ENCODE measurements at regions not wholly inside any gene's neighbourhood (a gene's known extent, or its start where the extent isn't known, plus 50 kb on each side); places are given as distances from the start of the nearest gene placed in this dataset.
"Not testable (repeated sequence)": the region's sequence is repeated elsewhere in the genome, so short reads cannot be mapped to it uniquely, and the experiment has no call there.

DNA sequence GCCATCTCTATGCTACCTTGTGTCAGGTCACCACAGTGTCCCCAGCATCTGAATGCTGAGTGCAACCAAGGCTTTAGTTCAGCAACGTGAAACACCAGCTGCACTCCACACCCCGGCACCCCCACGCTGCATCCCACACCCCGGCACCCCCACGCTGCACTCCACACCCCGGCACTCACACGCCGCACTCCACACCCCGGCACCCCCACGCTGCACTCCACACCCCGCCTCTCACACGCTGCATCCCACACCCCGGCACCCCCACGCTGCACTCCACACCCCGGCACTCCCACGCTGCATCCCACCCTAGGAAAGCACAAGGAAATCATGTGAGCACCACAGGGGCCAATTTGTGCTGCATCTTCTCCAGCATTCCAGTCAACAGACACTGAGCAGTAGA, 199.8 kb upstream of the FRG1 start:
- no peaks in the 10 kb centered on the region for H3K36me3 ChIP-seq (ENCODE audit: control insufficient read depth, insufficient read depth, low read length)
- H3K9me3 ChIP-seq (ENCODE audit: control insufficient read depth, insufficient read depth, low read depth, low read length) = no peaks in the 10 kb centered on the region
- no peak overlapping the region for H3K27ac ChIP-seq (ENCODE audit: insufficient read depth, low read length)

DNA sequence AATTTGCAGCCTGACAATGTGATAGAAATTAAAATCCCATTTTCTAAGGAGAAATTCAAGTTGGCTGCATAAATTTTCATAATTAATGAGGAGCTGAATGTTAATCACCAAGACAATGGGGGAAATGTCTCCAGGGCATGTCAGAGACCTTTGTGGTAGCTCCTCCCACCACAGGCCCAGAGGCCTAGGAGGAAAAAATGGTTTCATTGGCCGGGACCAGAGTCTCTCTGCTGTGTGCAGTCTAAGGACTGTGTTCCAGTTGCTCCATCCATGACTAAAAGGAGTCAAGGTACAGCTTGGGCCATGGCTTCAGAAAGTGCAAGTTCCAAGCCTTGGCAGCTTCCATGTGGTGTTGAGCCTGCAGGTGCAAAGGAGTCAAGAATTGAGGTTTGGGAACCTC, 187.6 kb upstream of the FRG1 start:
- not testable (repeated sequence) for H3K4me3 ChIP-seq (replicated peaks in 1 of 4; ENCODE audit: control extremely low read depth in 1 of 4, insufficient read depth in 1 of 4, low read depth in 3 of 4, low read length in 4 of 4); H3K36me3 ChIP-seq (ENCODE audit: control insufficient read depth, insufficient read depth, low read length)

More for the DNA sequence above, 199.8 kb upstream of the FRG1 start:
- H3K79me2 ChIP-seq (ENCODE audit: control insufficient read depth, insufficient read depth, low read length) = no peaks in the 10 kb centered on the region
- no peaks in the 10 kb centered on the region for H3K27me3 ChIP-seq (ENCODE audit: control insufficient read depth, insufficient read depth, low read length)
- DNase-seq (ENCODE audit: low read depth in 2 of 2) = no peak
- H3K9ac ChIP-seq (ENCODE audit: insufficient read depth, low read length) = no peak overlapping the region
- H4K20me1 ChIP-seq (ENCODE audit: control insufficient read depth, extremely low read depth, insufficient read depth, low read length) = no peaks in the 10 kb centered on the region
- TF ChIP-seq, protein P1, sequence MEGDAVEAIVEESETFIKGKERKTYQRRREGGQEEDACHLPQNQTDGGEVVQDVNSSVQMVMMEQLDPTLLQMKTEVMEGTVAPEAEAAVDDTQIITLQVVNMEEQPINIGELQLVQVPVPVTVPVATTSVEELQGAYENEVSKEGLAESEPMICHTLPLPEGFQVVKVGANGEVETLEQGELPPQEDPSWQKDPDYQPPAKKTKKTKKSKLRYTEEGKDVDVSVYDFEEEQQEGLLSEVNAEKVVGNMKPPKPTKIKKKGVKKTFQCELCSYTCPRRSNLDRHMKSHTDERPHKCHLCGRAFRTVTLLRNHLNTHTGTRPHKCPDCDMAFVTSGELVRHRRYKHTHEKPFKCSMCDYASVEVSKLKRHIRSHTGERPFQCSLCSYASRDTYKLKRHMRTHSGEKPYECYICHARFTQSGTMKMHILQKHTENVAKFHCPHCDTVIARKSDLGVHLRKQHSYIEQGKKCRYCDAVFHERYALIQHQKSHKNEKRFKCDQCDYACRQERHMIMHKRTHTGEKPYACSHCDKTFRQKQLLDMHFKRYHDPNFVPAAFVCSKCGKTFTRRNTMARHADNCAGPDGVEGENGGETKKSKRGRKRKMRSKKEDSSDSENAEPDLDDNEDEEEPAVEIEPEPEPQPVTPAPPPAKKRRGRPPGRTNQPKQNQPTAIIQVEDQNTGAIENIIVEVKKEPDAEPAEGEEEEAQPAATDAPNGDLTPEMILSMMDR (conservative IDR thresholded peaks at IDR 0.05 in 1 of 2, IDR thresholded peaks at IDR 0.05 in 1 of 2; ENCODE audit: low read depth in 1 of 2, low read length in 2 of 2) = no peak
- no peak for TF ChIP-seq EZH2 (IDR thresholded peaks at IDR 0.05; ENCODE audit: low read length, missing control alignments)
- no peak overlapping the region for H2AFZ ChIP-seq (ENCODE audit: low read length)
- no peak overlapping the region for H3K4me2 ChIP-seq (ENCODE audit: extremely low read depth, insufficient read depth, low read length)
- H3K4me3 ChIP-seq (replicated peaks in 1 of 4; ENCODE audit: control extremely low read depth in 1 of 4, insufficient read depth in 1 of 4, low read depth in 3 of 4, low read length in 4 of 4) = no peak overlapping the region
- H3K4me1 ChIP-seq (ENCODE audit: control insufficient read depth, extremely low read depth, insufficient read depth, low read length) = no peaks in the 10 kb centered on the region

DNA sequence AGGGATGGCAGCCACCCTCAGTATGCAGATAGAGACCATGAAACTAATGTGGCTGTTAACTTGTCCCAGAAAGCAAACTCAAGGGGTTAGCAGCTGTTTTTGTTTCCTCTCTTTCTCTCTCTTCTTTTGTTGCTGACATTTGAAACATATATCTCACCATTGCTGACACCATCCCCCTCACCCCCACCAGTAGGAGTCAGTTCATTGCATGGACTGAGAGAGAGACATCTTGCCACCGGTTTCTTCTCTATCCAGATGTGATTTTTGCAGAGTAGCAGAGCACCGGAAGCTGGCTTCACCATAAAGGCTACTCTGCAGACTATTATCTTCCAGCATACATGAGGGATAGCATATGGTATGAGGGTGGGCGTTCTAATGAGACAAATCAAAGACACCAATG, 177.1 kb upstream of the FRG1 start:
- TF ChIP-seq, protein P1 (conservative IDR thresholded peaks at IDR 0.05 in 1 of 2, IDR thresholded peaks at IDR 0.05 in 1 of 2; ENCODE audit: low read depth in 1 of 2, low read length in 2 of 2) = no peak
- TF ChIP-seq EZH2 (IDR thresholded peaks at IDR 0.05; ENCODE audit: low read length, missing control alignments) = no peak
- no peak overlapping the region for H3K4me2 ChIP-seq (ENCODE audit: extremely low read depth, insufficient read depth, low read length)
- DNase-seq (ENCODE audit: low read depth in 2 of 2) = no peak

More for the DNA sequence above, 187.6 kb upstream of the FRG1 start:
- not testable (repeated sequence) for H3K27ac ChIP-seq (ENCODE audit: insufficient read depth, low read length); H3K4me1 ChIP-seq (ENCODE audit: control insufficient read depth, extremely low read depth, insufficient read depth, low read length); H3K9ac ChIP-seq (ENCODE audit: insufficient read depth, low read length); H4K20me1 ChIP-seq (ENCODE audit: control insufficient read depth, extremely low read depth, insufficient read depth, low read length); H2AFZ ChIP-seq (ENCODE audit: low read length); H3K9me3 ChIP-seq (ENCODE audit: control insufficient read depth, insufficient read depth, low read depth, low read length); H3K27me3 ChIP-seq (ENCODE audit: control insufficient read depth, insufficient read depth, low read length); DNase-seq (ENCODE audit: low read depth in 2 of 2); H3K79me2 ChIP-seq (ENCODE audit: control insufficient read depth, insufficient read depth, low read length); H3K4me2 ChIP-seq (ENCODE audit: extremely low read depth, insufficient read depth, low read length)

More for the DNA sequence above, 177.1 kb upstream of the FRG1 start:
- no peaks in the 10 kb centered on the region for H3K36me3 ChIP-seq (ENCODE audit: control insufficient read depth, insufficient read depth, low read length)
- no peak overlapping the region for H3K4me3 ChIP-seq (replicated peaks in 1 of 4; ENCODE audit: control extremely low read depth in 1 of 4, insufficient read depth in 1 of 4, low read depth in 3 of 4, low read length in 4 of 4)
- H4K20me1 ChIP-seq (ENCODE audit: control insufficient read depth, extremely low read depth, insufficient read depth, low read length) = no peaks in the 10 kb centered on the region
- no peaks in the 10 kb centered on the region for H3K79me2 ChIP-seq (ENCODE audit: control insufficient read depth, insufficient read depth, low read length)
- H2AFZ ChIP-seq (ENCODE audit: low read length) = no peak overlapping the region
- no peaks in the 10 kb centered on the region for H3K27me3 ChIP-seq (ENCODE audit: control insufficient read depth, insufficient read depth, low read length)
- no peak overlapping the region for H3K9ac ChIP-seq (ENCODE audit: insufficient read depth, low read length)
- H3K9me3 ChIP-seq (ENCODE audit: control insufficient read depth, insufficient read depth, low read depth, low read length) = no peaks in the 10 kb centered on the region
- no peak overlapping the region for H3K27ac ChIP-seq (ENCODE audit: insufficient read depth, low read length)
- H3K4me1 ChIP-seq (ENCODE audit: control insufficient read depth, extremely low read depth, insufficient read depth, low read length) = no peaks in the 10 kb centered on the region

All from fibroblast of lung (primary cell).